Fibroblast of lung (primary cell): ENCODE measurements at regions not wholly inside any gene's neighbourhood (a gene's known extent, or its start where the extent isn't known, plus 50 kb on each side); places are given as distances from the start of the nearest gene placed in this dataset.

Source experiments
- CTCF ChIP-seq, 2 donors: IDR thresholded peaks in 1 of 2; conservative IDR thresholded peaks in 1 of 2; 1 replicate in 1 of 2; 2 replicates in 1 of 2; pipeline ENCODE4 v1.5.1; 2011 to 2012; ENCODE audit warnings: low read length in 2 of 2, control low read depth in 1 of 2, inconsistent platforms in 1 of 2, low read depth in 1 of 2, mild to moderate bottlenecking in 1 of 2
- EZH2 ChIP-seq: IDR thresholded peaks from 2 replicates; pipeline ENCODE4 v1.5.1; 2012; ENCODE audit warnings: low read length, control low read depth, mild to moderate bottlenecking; ENCODE audit errors: missing control alignments

- no peak for TF ChIP-seq CTCF (conservative IDR thresholded peaks at IDR 0.05 in 1 of 2, IDR thresholded peaks at IDR 0.05 in 1 of 2; ENCODE audit: low read depth in 1 of 2, low read length in 2 of 2)
- TF ChIP-seq EZH2 = no peak
Measured at GRCh38 chr22:49479566-49479965, 348.1 kb downstream of the BRD1 start.
